C4-2B (cell line): ENCODE measurements at regions not wholly inside any gene's neighbourhood (a gene's known extent, or its start where the extent isn't known, plus 50 kb on each side); places are given as distances from the start of the nearest gene placed in this dataset.

Experiments used
- H3K27ac ChIP-seq: fragments of 450-650 bp; 2 replicates; pipeline ENCODE4 v1.5.1; 2017
- ZFX ChIP-seq: fragments of 450-650 bp; IDR thresholded peaks from 2 replicates; pipeline ENCODE4 v1.6.1; 2017
- TF ChIP-seq, protein P1 (sequence below): fragments of 450-650 bp; conservative IDR thresholded peaks from 2 replicates; pipeline ENCODE4 v1.5.1; 2017; ENCODE audit warnings: mild to moderate bottlenecking

DNA sequence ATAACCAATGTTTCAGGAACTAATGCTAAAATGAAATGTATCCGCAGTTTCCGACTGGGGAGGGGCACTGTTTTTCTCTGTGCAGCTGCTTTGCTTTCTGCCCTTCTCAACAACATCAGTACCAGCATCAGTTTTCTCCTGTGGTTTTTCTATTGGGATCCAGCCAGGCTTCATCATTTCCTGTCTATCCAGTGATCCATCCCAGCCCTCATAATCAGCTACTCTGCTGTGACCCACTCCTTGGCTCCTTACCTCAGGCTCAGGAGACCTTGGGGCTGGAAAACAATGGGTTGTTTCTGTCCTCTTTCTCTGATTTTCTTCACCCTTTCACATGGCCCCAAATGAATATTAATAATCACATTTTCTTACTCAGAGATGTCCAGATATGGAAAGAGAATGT is 222.2 kb upstream of the DKK2 start:
- TF ChIP-seq ZFX, result no peak
- TF ChIP-seq, protein P1, sequence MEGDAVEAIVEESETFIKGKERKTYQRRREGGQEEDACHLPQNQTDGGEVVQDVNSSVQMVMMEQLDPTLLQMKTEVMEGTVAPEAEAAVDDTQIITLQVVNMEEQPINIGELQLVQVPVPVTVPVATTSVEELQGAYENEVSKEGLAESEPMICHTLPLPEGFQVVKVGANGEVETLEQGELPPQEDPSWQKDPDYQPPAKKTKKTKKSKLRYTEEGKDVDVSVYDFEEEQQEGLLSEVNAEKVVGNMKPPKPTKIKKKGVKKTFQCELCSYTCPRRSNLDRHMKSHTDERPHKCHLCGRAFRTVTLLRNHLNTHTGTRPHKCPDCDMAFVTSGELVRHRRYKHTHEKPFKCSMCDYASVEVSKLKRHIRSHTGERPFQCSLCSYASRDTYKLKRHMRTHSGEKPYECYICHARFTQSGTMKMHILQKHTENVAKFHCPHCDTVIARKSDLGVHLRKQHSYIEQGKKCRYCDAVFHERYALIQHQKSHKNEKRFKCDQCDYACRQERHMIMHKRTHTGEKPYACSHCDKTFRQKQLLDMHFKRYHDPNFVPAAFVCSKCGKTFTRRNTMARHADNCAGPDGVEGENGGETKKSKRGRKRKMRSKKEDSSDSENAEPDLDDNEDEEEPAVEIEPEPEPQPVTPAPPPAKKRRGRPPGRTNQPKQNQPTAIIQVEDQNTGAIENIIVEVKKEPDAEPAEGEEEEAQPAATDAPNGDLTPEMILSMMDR, result no peak
- no peak overlapping the region for H3K27ac ChIP-seq

- no peak overlapping the region for H3K27ac ChIP-seq
- TF ChIP-seq, protein P1, result no peak
- no peak for TF ChIP-seq ZFX
These were observed 219.5 kb upstream of the DKK2 start for GRCh38 chr4:107255596-107255995.

DNA sequence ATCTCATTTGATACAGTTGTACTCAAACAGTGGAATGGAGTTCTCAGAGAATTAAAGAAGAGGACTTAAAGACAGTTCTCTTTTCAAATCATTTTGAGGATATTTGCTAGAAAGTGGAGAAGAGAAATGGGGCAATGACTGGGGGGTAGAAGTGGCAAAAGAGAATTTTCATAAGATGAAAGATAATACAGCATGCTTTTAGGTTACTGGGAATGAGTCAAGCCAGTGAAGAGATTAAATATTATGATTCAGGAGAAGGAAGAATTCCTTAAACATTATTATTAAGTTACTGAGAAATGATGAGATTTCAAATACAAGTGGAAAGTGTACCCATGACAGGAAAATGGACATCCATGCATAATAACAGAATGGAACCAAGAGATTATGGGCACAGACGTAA is 219.0 kb upstream of the DKK2 start:
- TF ChIP-seq ZFX, result no peak
- TF ChIP-seq, protein P1, result no peak
- no peak overlapping the region for H3K27ac ChIP-seq

- no peak overlapping the region for H3K27ac ChIP-seq
- no peak for TF ChIP-seq ZFX
- TF ChIP-seq, protein P1, result no peak
These were observed 217.5 kb upstream of the DKK2 start for GRCh38 chr4:107253579-107254068.

- no peak overlapping the region for H3K27ac ChIP-seq
- TF ChIP-seq ZFX, result no peak
- TF ChIP-seq, protein P1, result no peak
These were observed 217.0 kb upstream of the DKK2 start for GRCh38 chr4:107253090-107253489.

- no peak for TF ChIP-seq ZFX
- TF ChIP-seq, protein P1, result no peak
- no peak overlapping the region for H3K27ac ChIP-seq
These were observed 216.5 kb upstream of the DKK2 start for GRCh38 chr4:107252571-107252970.

- H3K27ac ChIP-seq, result no peak overlapping the region
- TF ChIP-seq, protein P1, result no peak
- no peak for TF ChIP-seq ZFX
These were observed 212.5 kb upstream of the DKK2 start for GRCh38 chr4:107248571-107248970.
